ENCODE measurements at regions not wholly inside any gene's neighbourhood (a gene's known extent, or its start where the extent isn't known, plus 50 kb on each side); places are given as distances from the start of the nearest gene placed in this dataset.

DNA sequence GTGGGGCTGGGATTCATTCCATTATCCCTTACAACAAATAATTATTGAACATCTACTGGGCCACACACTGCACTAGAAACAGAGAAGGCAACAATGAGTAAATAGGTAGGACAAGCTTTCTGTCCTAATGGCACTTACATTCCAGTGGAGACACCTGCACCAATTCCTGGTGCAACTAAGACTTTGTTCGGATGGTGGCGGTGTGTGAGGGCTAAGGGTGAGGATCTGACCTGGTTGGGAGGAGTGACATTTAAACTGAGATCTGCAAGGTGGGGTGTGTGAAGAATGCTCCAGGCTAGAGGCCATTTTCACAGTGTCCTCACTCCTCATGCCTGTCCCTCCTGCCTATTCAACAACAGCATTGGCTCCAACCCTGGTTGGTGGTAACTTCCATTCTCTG, 510.0 kb downstream of the XYLT1 start:
- Histone ChIP-seq H3K27ac (ENCODE audit: low read depth in 1 of 2, low read length in 2 of 2) (no peak overlapping the region), H3K9me3 (ENCODE audit: control insufficient read depth in 4 of 4, low read length in 3 of 4) (no peaks in the 10 kb centered on the region), H3K4me1 (ENCODE audit: control insufficient read depth in 4 of 4, insufficient read depth in 4 of 4, low read length in 3 of 4) (no peaks in the 10 kb centered on the region), H3K9ac (ENCODE audit: low read depth in 1 of 2, low read length in 2 of 2) (no peak overlapping the region), H3K4me3 (ENCODE audit: low read depth in 1 of 3, low read length in 3 of 3) (no peak overlapping the region), H3K36me3 (ENCODE audit: control insufficient read depth in 4 of 4, insufficient read depth in 3 of 4, low read depth in 1 of 4, low read length in 3 of 4) (no peaks in the 10 kb centered on the region), H3K27me3 (ENCODE audit: control insufficient read depth in 4 of 4, insufficient read depth in 4 of 4, low read length in 3 of 4) (peaks cover 0 to 4% (median 2%) of the 10 kb centered on the region in 4 donors)
- TF ChIP-seq RXRA (IDR thresholded peaks at IDR 0.05) (no peak), SP1 (IDR thresholded peaks at IDR 0.05) (no peak), YY1 (IDR thresholded peaks at IDR 0.05) (no peak), FOXA2 (IDR thresholded peaks at IDR 0.05) (no peak), FOXA1 (IDR thresholded peaks at IDR 0.05) (no peak), HNF4G (IDR thresholded peaks at IDR 0.05) (no peak), NR2F2 (IDR thresholded peaks at IDR 0.05) (no peak), EGR1 (IDR thresholded peaks at IDR 0.05; ENCODE audit: low read depth in 2 of 2) (no peak), CTCF (IDR thresholded peaks at IDR 0.05; ENCODE audit: low read depth, low read length, missing input control) (no peak), RAD21 (IDR thresholded peaks at IDR 0.05) (no peak), ZBTB33 (IDR thresholded peaks at IDR 0.05) (no peak), HNF4A (conservative IDR thresholded peaks at IDR 0.05) (no peak), TAF1 (conservative IDR thresholded peaks at IDR 0.05) (no peak), GABPA (IDR thresholded peaks at IDR 0.05 in 1 of 2, conservative IDR thresholded peaks at IDR 0.05 in 1 of 2) (no peak)
- TF ChIP-seq, protein P1, sequence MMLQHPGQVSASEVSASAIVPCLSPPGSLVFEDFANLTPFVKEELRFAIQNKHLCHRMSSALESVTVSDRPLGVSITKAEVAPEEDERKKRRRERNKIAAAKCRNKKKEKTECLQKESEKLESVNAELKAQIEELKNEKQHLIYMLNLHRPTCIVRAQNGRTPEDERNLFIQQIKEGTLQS (IDR thresholded peaks at IDR 0.05) = no peak
- TF ChIP-seq, protein P2, sequence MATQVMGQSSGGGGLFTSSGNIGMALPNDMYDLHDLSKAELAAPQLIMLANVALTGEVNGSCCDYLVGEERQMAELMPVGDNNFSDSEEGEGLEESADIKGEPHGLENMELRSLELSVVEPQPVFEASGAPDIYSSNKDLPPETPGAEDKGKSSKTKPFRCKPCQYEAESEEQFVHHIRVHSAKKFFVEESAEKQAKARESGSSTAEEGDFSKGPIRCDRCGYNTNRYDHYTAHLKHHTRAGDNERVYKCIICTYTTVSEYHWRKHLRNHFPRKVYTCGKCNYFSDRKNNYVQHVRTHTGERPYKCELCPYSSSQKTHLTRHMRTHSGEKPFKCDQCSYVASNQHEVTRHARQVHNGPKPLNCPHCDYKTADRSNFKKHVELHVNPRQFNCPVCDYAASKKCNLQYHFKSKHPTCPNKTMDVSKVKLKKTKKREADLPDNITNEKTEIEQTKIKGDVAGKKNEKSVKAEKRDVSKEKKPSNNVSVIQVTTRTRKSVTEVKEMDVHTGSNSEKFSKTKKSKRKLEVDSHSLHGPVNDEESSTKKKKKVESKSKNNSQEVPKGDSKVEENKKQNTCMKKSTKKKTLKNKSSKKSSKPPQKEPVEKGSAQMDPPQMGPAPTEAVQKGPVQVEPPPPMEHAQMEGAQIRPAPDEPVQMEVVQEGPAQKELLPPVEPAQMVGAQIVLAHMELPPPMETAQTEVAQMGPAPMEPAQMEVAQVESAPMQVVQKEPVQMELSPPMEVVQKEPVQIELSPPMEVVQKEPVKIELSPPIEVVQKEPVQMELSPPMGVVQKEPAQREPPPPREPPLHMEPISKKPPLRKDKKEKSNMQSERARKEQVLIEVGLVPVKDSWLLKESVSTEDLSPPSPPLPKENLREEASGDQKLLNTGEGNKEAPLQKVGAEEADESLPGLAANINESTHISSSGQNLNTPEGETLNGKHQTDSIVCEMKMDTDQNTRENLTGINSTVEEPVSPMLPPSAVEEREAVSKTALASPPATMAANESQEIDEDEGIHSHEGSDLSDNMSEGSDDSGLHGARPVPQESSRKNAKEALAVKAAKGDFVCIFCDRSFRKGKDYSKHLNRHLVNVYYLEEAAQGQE (IDR thresholded peaks at IDR 0.05) = no peak
- no peak for DNase-seq (ENCODE audit: low spot score)
- WGBS = 73% methylated on average over 2 of the region's 2 CpGs

DNA sequence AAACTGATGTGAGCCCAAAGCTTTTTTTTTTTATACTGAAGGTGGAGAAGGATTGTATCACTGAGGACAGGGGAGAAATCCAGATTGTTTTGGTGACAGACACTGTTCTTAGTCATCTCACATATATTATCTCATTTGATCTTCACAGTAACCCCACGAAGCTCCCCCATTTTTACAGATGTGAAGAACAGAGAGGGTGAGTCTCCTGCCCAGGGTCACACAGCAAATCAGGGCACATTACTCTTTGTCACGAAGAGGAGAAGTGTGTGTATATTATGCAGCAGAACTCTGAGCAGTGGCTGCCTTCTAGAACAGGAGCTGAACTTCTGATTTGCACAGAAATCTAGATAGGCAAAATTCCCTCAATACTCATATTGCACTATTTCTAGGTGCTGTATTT, 504.3 kb downstream of the XYLT1 start:
- no peaks in the 10 kb centered on the region for H3K36me3 ChIP-seq (ENCODE audit: control insufficient read depth in 4 of 4, insufficient read depth in 3 of 4, low read depth in 1 of 4, low read length in 3 of 4)
- H3K9ac ChIP-seq (ENCODE audit: low read depth in 1 of 2, low read length in 2 of 2) = no peak overlapping the region

More for the DNA sequence above, 504.3 kb downstream of the XYLT1 start:
- TF ChIP-seq SP1 (IDR thresholded peaks at IDR 0.05) = no peak
- TF ChIP-seq ZBTB33 (IDR thresholded peaks at IDR 0.05) = no peak
- TF ChIP-seq HNF4A (conservative IDR thresholded peaks at IDR 0.05) = no peak
- TF ChIP-seq FOXA2 (IDR thresholded peaks at IDR 0.05) = no peak
- TF ChIP-seq CTCF (IDR thresholded peaks at IDR 0.05; ENCODE audit: low read depth, low read length, missing input control) = no peak
- no peak for TF ChIP-seq NR2F2 (IDR thresholded peaks at IDR 0.05)
- TF ChIP-seq RXRA (IDR thresholded peaks at IDR 0.05) = no peak
- no peak for TF ChIP-seq FOXA1 (IDR thresholded peaks at IDR 0.05)
- no peak for TF ChIP-seq HNF4G (IDR thresholded peaks at IDR 0.05)
- 52% methylated on average over 2 of the region's 2 CpGs for WGBS
- Histone ChIP-seq H3K4me1 (ENCODE audit: control insufficient read depth in 4 of 4, insufficient read depth in 4 of 4, low read length in 3 of 4) (no peaks in the 10 kb centered on the region), H3K4me3 (ENCODE audit: low read depth in 1 of 3, low read length in 3 of 3) (no peak overlapping the region), H3K27me3 (ENCODE audit: control insufficient read depth in 4 of 4, insufficient read depth in 4 of 4, low read length in 3 of 4) (peaks cover 0 to 5% (median 2%) of the 10 kb centered on the region in 4 donors), H3K27ac (ENCODE audit: low read depth in 1 of 2, low read length in 2 of 2) (no peak overlapping the region), H3K9me3 (ENCODE audit: control insufficient read depth in 4 of 4, low read length in 3 of 4) (no peaks in the 10 kb centered on the region)
- no peak for DNase-seq (ENCODE audit: low spot score)

All from liver (tissue), 8 donors.